ENCODE measurements at regions not wholly inside any gene's neighbourhood (a gene's known extent, or its start where the extent isn't known, plus 50 kb on each side); places are given as distances from the start of the nearest gene placed in this dataset.
"Not testable (repeated sequence)": the region's sequence is repeated elsewhere in the genome, so short reads cannot be mapped to it uniquely, and the experiment has no call there.

GRCh38 chr1:89436856-89437255 is 73.0 kb downstream of the GBP6 start:
- DNase-seq (ENCODE audit: low spot score), result no peak

- not testable (repeated sequence) for DNase-seq (ENCODE audit: low spot score)
Observed at GRCh38 chr1:89438301-89438700, 74.4 kb downstream of the GBP6 start.

GRCh38 chr1:89440911-89441310 is 77.1 kb downstream of the GBP6 start:
- DNase-seq (ENCODE audit: low spot score), result no peak

- no peak for DNase-seq (ENCODE audit: low spot score)
Observed at GRCh38 chr1:89444791-89445190, 79.8 kb upstream of the LRRC8B start.

GRCh38 chr1:89451011-89451410 is 73.6 kb upstream of the LRRC8B start:
- DNase-seq (ENCODE audit: low spot score), result no peak

GRCh38 chr1:89453123-89453972 is 71.3 kb upstream of the LRRC8B start:
- DNase-seq (ENCODE audit: low spot score), result no peak

- peak; percentile 60 for DNase-seq (ENCODE audit: low spot score)
Observed at GRCh38 chr1:89454845-89455521, 69.6 kb upstream of the LRRC8B start.

GRCh38 chr1:89457046-89457445 is 67.6 kb upstream of the LRRC8B start:
- no peak for DNase-seq (ENCODE audit: low spot score)

- DNase-seq (ENCODE audit: low spot score), result no peak
Observed at GRCh38 chr1:89459081-89459480, 65.5 kb upstream of the LRRC8B start.

- DNase-seq (ENCODE audit: low spot score), result no peak
Observed at GRCh38 chr1:89460325-89460724, 64.3 kb upstream of the LRRC8B start.

- no peak for DNase-seq (ENCODE audit: low spot score)
Observed at GRCh38 chr1:89462250-89462649, 62.4 kb upstream of the LRRC8B start.

- no peak for DNase-seq (ENCODE audit: low spot score)
Observed at GRCh38 chr1:89464008-89464407, 60.6 kb upstream of the LRRC8B start.

- no peak for DNase-seq (ENCODE audit: low spot score)
Observed at GRCh38 chr1:89465201-89465600, 59.4 kb upstream of the LRRC8B start.

GRCh38 chr1:89466307-89466930 is 58.2 kb upstream of the LRRC8B start:
- no peak for DNase-seq (ENCODE audit: low spot score)

GRCh38 chr1:89472253-89472652 is 52.4 kb upstream of the LRRC8B start:
- no peak for DNase-seq (ENCODE audit: low spot score)

- DNase-seq (ENCODE audit: low spot score), result no peak
Observed at GRCh38 chr1:89472886-89473417, 51.7 kb upstream of the LRRC8B start.

All from SK-N-DZ (cell line).